ENCODE measurements at regions not wholly inside any gene's neighbourhood (a gene's known extent, or its start where the extent isn't known, plus 50 kb on each side); places are given as distances from the start of the nearest gene placed in this dataset.

GRCh38 chr4:136575146-136575545 lies 957.1 kb downstream of the PCDH18 start:
- no peak for FAIRE-seq
- TF ChIP-seq NFE2L2 (conservative IDR thresholded peaks at IDR 0.05; ENCODE audit: low read length): no peak
- TF ChIP-seq ATOH8 (CRISPR knock-in tag; IDR thresholded peaks at IDR 0.05; ENCODE audit: low read depth): no peak
- no peak for TF ChIP-seq USF2 (IDR thresholded peaks at IDR 0.05)
- TF ChIP-seq RAD21 (conservative IDR thresholded peaks at IDR 0.05 in 1 of 2, IDR thresholded peaks at IDR 0.05 in 1 of 2): no peak
- TF ChIP-seq POLR2A (IDR thresholded peaks at IDR 0.05; ENCODE audit: low read length): no peak
- no peak for TF ChIP-seq ZSCAN20 (CRISPR knock-in tag; IDR thresholded peaks at IDR 0.05)
- no peak for TF ChIP-seq HOXB5 (CRISPR knock-in tag; IDR thresholded peaks at IDR 0.05)
- Histone ChIP-seq H3K4me2 (no peak overlapping the region), H3K4me3 (no peak overlapping the region), H3K9me3 (no peaks in the 10 kb centered on the region), H3K27ac (no peak overlapping the region), H3K4me1 (no peaks in the 10 kb centered on the region)
- POLR2A ChIA-PET: no interaction called here
- DNase-seq (ENCODE audit: low read depth in 1 of 2, low spot score in 1 of 2): no peak
- CTCF ChIA-PET: no interaction called here
- no peak for ATAC-seq

- Histone ChIP-seq H3K4me3 (no peak overlapping the region), H3K9me3 (no peaks in the 10 kb centered on the region), H3K4me1 (no peaks in the 10 kb centered on the region), H3K4me2 (no peak overlapping the region), H3K27ac (no peak overlapping the region)
- 29% methylated on average over 4 of the region's 4 CpGs for WGBS (ENCODE audit: missing lambda C conversion rate)
- ATAC-seq (no peak), FAIRE-seq (no peak), DNase-seq (ENCODE audit: low read depth in 1 of 2, low spot score in 1 of 2) (no peak)
- TF ChIP-seq POLR2AphosphoS2 (conservative IDR thresholded peaks at IDR 0.05; ENCODE audit: low read length) (no peak), CBX8 (IDR thresholded peaks at IDR 0.05) (no peak), MYC (IDR thresholded peaks at IDR 0.05; ENCODE audit: borderline replicate concordance, low read length) (no peak), HOXB5 (CRISPR knock-in tag; IDR thresholded peaks at IDR 0.05) (no peak), RNF2 (IDR thresholded peaks at IDR 0.05; ENCODE audit: borderline replicate concordance, low read depth) (no peak), HOXB13 (CRISPR knock-in tag; IDR thresholded peaks at IDR 0.05; ENCODE audit: low read depth) (no peak), CEBPB (IDR thresholded peaks at IDR 0.05) (no peak), ZC3H11A (IDR thresholded peaks at IDR 0.05) (no peak), FOSB (CRISPR knock-in tag; IDR thresholded peaks at IDR 0.05) (no peak), USF2 (IDR thresholded peaks at IDR 0.05) (no peak), RAD21 (conservative IDR thresholded peaks at IDR 0.05 in 1 of 2, IDR thresholded peaks at IDR 0.05 in 1 of 2) (no peak), NR3C1 (IDR thresholded peaks at IDR 0.05) (no peak), BHLHE40 (IDR thresholded peaks at IDR 0.05; ENCODE audit: low read depth, low read length) (no peak), MAZ (IDR thresholded peaks at IDR 0.05; ENCODE audit: borderline replicate concordance, low read depth, low read length) (no peak), MAFK (IDR thresholded peaks at IDR 0.05; ENCODE audit: partially characterized antibody) (no peak), PBX3 (IDR thresholded peaks at IDR 0.05) (no peak), HMGXB4 (CRISPR knock-in tag; IDR thresholded peaks at IDR 0.05; ENCODE audit: borderline replicate concordance) (no peak), EP300 (IDR thresholded peaks at IDR 0.05) (no peak)
- ChIA-PET POLR2A (no interaction called here), CTCF (no interaction called here)
Observed at GRCh38 chr4:136573460-136573859, 958.8 kb downstream of the PCDH18 start.

Measured in A549 (cell line).